ENCODE measurements at regions not wholly inside any gene's neighbourhood (a gene's known extent, or its start where the extent isn't known, plus 50 kb on each side); places are given as distances from the start of the nearest gene placed in this dataset.

DNA sequence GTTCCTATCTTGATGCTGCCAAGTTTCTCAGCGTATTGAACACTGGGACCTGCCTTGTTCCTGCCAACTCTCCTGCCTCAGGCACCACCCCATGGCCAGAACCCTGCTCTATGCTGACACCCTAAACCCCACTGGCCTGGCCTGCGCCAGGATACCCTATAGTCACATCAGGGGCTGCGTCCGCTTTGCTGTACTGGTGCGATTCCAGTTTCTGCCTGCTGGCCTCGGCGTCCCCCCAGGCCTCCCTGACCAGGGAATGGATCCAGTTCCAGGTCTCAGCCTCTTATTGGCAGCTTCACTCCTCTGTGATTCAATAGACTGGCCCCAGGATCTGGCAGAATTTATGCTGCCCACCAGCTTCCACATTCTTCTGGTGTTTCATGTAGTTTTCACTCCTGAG is 55.0 kb downstream of the GPR6 start:
- no peak overlapping the region for H3K27ac Mint-ChIP-seq
- CTCF ChIA-PET: no interaction called here
- H3K4me3 Mint-ChIP-seq: no peak overlapping the region

DNA sequence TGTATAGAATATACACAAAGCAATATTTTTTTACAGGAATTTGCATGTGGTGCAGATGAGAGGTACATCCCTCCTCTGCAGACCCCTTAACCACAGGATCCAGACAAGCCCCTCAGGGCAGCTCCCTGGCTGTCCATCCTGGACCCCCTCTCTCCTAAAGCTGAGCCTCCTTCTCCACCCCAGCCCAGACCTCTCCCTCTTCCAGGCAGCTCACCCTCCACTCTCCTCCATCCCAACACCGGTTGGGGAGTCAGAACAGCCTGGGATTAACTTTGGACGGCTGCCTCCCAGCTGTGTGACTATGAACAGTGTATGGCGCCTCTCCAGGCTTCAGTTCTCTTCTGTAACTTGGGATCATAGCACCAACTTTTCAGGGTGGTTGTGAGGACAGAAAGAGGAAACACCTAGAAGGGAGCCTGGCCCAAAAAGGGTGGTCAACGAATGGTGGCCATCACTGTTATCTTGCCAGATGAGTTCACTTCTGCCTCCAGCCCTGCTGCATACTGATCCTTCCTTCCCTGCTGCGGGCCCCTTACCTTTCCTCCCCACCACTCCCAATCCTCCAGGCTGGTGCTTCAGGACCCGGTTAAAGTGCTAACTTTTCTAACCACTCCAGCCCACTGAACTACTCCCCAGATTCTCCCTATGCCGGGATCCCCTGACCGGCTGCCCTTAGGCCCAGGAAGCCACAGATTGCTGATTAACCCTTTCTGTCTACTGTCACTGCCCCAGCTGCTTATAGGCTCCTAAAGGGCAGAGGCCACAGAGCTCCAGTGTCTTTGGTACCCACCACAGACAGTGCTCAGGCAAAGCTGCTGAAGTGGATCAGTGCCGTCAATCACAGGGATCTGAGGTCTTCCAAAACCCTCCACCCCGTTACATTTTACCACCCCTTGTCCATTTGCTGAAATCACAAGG is 55.9 kb downstream of the GPR6 start:
- Mint-ChIP-seq H3K9me3 (no peaks in the 10 kb centered on the region), H3K27me3 (no peaks in the 10 kb centered on the region), H3K27ac (no peak overlapping the region), H3K4me1 (peaks cover 3% of the 10 kb centered on the region), H3K4me3 (no peak overlapping the region), H3K36me3 (ENCODE audit: low read depth) (no peaks in the 10 kb centered on the region)
- CTCF ChIA-PET: no interaction called here
- POLR2A ChIA-PET: no interaction called here
- DNase-seq: no peak

More for the DNA sequence above, 55.0 kb downstream of the GPR6 start:
- Mint-ChIP-seq H3K4me1 (peaks cover 1% of the 10 kb centered on the region), H3K9me3 (no peaks in the 10 kb centered on the region), H3K36me3 (ENCODE audit: low read depth) (no peaks in the 10 kb centered on the region), H3K27me3 (no peaks in the 10 kb centered on the region)
- POLR2A ChIA-PET: no interaction called here
- no peak for DNase-seq

DNA sequence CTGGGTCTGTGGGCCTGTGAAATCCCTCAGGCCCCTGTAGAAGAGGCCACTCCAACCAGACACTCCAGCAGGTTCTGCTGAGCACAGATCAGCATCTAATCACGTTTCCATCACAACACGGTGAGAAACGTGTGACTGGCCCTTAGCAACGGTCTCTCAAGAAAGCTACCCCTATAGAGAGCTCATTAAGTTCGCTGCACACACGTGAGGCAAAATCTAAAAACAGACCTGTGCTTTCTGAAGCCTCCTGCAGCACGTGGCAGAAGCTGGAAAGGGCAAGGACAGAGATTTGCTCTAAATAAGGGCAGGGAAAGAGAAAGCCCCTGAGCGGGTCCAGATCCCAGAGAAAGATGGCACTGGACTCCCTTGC is 56.5 kb downstream of the GPR6 start:
- H3K27ac Mint-ChIP-seq: no peak overlapping the region
- H3K9me3 Mint-ChIP-seq: no peaks in the 10 kb centered on the region
- H3K4me1 Mint-ChIP-seq: peaks cover 8% of the 10 kb centered on the region
- no peaks in the 10 kb centered on the region for H3K36me3 Mint-ChIP-seq (ENCODE audit: low read depth)
- no peak for DNase-seq
- no peaks in the 10 kb centered on the region for H3K27me3 Mint-ChIP-seq
- ChIA-PET CTCF (no interaction called here), POLR2A (no interaction called here)
- H3K4me3 Mint-ChIP-seq: no peak overlapping the region

GRCh38 chr6:110035321-110035720 is 57.2 kb downstream of the GPR6 start:
- H3K4me1 Mint-ChIP-seq: peaks cover 14% of the 10 kb centered on the region
- ChIA-PET CTCF (interaction anchor here (5.3 kb wide), 1 partner anchor 332 kb away, joined by 142 read pairs; no protein-coding TSS in a partner anchor), POLR2A (no interaction called here)
- H3K27ac Mint-ChIP-seq: no peak overlapping the region
- no peaks in the 10 kb centered on the region for H3K27me3 Mint-ChIP-seq
- no peaks in the 10 kb centered on the region for H3K36me3 Mint-ChIP-seq (ENCODE audit: low read depth)
- no peak overlapping the region for H3K4me3 Mint-ChIP-seq
- no peak for DNase-seq
- no peaks in the 10 kb centered on the region for H3K9me3 Mint-ChIP-seq

GRCh38 chr6:110036408-110037302 is 58.5 kb downstream of the GPR6 start:
- ChIA-PET CTCF (interaction anchor here (1.1 to 5.3 kb wide), 2 partner anchors 16 to 334 kb away, joined by 3 to 142 read pairs; no protein-coding TSS in a partner anchor), POLR2A (no interaction called here)
- peaks cover 16% of the 10 kb centered on the region for H3K4me1 Mint-ChIP-seq
- H3K4me3 Mint-ChIP-seq: no peak overlapping the region
- H3K27ac Mint-ChIP-seq: no peak overlapping the region
- no peaks in the 10 kb centered on the region for H3K27me3 Mint-ChIP-seq
- no peaks in the 10 kb centered on the region for H3K9me3 Mint-ChIP-seq
- no peak for DNase-seq
- H3K36me3 Mint-ChIP-seq (ENCODE audit: low read depth): no peaks in the 10 kb centered on the region

GRCh38 chr6:110037726-110038295 is 59.7 kb downstream of the GPR6 start:
- ChIA-PET CTCF (interaction anchor here (1.1 to 5.3 kb wide), 6 partner anchors 15 to 546 kb away, joined by 3 to 142 read pairs (median 15); partner anchors contain the start of genes AK9 and FIG4), POLR2A (no interaction called here)
- Mint-ChIP-seq H3K4me3 (no peak overlapping the region), H3K9me3 (no peaks in the 10 kb centered on the region), H3K27ac (no peak overlapping the region), H3K36me3 (ENCODE audit: low read depth) (no peaks in the 10 kb centered on the region), H3K27me3 (no peaks in the 10 kb centered on the region), H3K4me1 (peaks cover 16% of the 10 kb centered on the region)
- no peak for DNase-seq

DNA sequence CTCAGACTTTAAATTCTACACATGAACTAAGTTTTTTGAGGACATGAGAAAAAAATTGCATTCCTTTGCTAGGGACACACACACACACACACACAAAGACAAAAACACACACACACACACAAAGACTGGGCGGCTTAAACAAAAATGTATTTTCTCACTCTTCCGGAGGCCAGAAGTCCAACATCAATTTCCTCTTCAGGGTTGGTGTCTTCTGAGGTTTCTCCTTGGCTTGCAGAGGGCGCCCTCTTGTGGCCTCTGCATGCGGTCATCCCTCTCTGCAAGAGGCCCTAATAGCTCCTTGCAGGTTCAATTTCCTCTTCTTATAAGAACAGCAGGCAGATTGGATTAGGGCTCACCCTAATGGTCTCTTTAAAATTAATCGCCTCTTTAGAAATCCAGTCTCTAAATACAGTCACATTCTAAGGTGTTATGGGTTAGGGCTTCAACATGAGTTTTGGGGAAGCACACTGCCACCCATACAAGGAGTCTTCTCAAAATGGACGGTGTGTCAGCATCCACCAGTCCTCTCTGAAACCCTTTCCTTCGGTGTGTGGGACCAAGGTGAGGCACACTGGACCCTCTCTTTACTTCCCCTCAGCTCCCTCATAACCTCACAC is 61.4 kb downstream of the GPR6 start:
- ChIA-PET CTCF (interaction anchor here (0.6 to 5.3 kb wide), 78 partner anchors 8 to 1002 kb away, joined by 3 to 142 read pairs (median 4); partner anchors contain the start of genes AK9, CD164, CDC40 and FIG4), POLR2A (interaction anchor here (0.7 to 2.2 kb wide), 8 partner anchors 13 to 776 kb away, joined by 3 to 14 read pairs (median 4); partner anchors contain the start of genes CD164 and CDK19)
- peaks cover 20% of the 10 kb centered on the region for H3K4me1 Mint-ChIP-seq
- DNase-seq: peak; percentile 88
- H3K36me3 Mint-ChIP-seq (ENCODE audit: low read depth): no peaks in the 10 kb centered on the region
- no peaks in the 10 kb centered on the region for H3K9me3 Mint-ChIP-seq
- peak overlapping the region; percentile 63 for H3K27ac Mint-ChIP-seq
- no peaks in the 10 kb centered on the region for H3K27me3 Mint-ChIP-seq
- peak overlapping the region; percentile 72 for H3K4me3 Mint-ChIP-seq

GRCh38 chr6:110039981-110040383 is 61.9 kb downstream of the GPR6 start:
- Mint-ChIP-seq H3K27me3 (no peaks in the 10 kb centered on the region), H3K4me3 (peak overlapping the region; percentile 72), H3K36me3 (ENCODE audit: low read depth) (no peaks in the 10 kb centered on the region), H3K9me3 (no peaks in the 10 kb centered on the region), H3K4me1 (peaks cover 20% of the 10 kb centered on the region), H3K27ac (peak overlapping the region; percentile 63)
- CTCF ChIA-PET: interaction anchor here (0.6 to 5.3 kb wide), 72 partner anchors 9 to 1002 kb away, joined by 3 to 142 read pairs (median 5); partner anchors contain the start of genes AK9, CD164, CDC40 and FIG4
- POLR2A ChIA-PET: interaction anchor here (0.7 to 2.2 kb wide), 8 partner anchors 13 to 658 kb away, joined by 3 to 14 read pairs (median 3); partner anchors contain the start of gene CD164
- DNase-seq: peak; percentile 51

DNA sequence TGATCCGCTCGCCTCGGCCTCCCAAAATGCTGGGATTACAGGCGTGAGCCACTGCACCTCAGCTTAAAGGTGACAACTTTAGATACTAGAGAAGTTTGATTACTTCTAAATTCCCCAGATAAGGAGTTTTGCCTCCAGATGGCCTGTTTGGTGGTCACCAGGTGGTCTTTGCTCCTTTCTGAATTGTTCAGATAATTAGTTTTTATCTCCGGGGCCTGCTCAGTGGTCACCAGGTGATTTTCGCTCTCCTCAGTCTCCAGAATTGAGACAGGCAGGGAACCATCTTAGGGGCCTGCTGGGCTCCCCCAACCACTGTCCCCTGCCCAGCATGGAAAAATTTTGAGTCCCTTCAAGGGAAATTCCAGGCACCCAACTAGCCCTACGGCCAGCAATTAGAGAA is 62.6 kb downstream of the GPR6 start:
- no peak overlapping the region for H3K4me3 Mint-ChIP-seq
- no peak for DNase-seq

GRCh38 chr6:110041126-110041525 is 63.0 kb downstream of the GPR6 start:
- Mint-ChIP-seq H3K36me3 (ENCODE audit: low read depth) (no peaks in the 10 kb centered on the region), H3K4me3 (no peak overlapping the region), H3K27ac (no peak overlapping the region), H3K9me3 (no peaks in the 10 kb centered on the region), H3K27me3 (no peaks in the 10 kb centered on the region), H3K4me1 (peaks cover 20% of the 10 kb centered on the region)
- CTCF ChIA-PET: interaction anchor here (2.8 kb wide), 1 partner anchor 349 kb away, joined by 53 read pairs; no protein-coding TSS in a partner anchor
- no peak for DNase-seq
- POLR2A ChIA-PET: no interaction called here

More for the DNA sequence above, 62.6 kb downstream of the GPR6 start:
- H3K9me3 Mint-ChIP-seq: no peaks in the 10 kb centered on the region
- H3K4me1 Mint-ChIP-seq: peaks cover 20% of the 10 kb centered on the region
- ChIA-PET POLR2A (interaction anchor here (0.8 to 2.2 kb wide), 4 partner anchors 13 to 658 kb away, joined by 3 to 14 read pairs (median 4); partner anchors contain the start of gene CD164), CTCF (interaction anchor here (0.6 to 5.3 kb wide), 27 partner anchors 9 to 853 kb away, joined by 3 to 142 read pairs (median 7); partner anchors contain the start of genes AK9, CDC40, FIG4 and MICAL1)
- H3K27ac Mint-ChIP-seq: no peak overlapping the region
- H3K27me3 Mint-ChIP-seq: no peaks in the 10 kb centered on the region
- no peaks in the 10 kb centered on the region for H3K36me3 Mint-ChIP-seq (ENCODE audit: low read depth)

DNA sequence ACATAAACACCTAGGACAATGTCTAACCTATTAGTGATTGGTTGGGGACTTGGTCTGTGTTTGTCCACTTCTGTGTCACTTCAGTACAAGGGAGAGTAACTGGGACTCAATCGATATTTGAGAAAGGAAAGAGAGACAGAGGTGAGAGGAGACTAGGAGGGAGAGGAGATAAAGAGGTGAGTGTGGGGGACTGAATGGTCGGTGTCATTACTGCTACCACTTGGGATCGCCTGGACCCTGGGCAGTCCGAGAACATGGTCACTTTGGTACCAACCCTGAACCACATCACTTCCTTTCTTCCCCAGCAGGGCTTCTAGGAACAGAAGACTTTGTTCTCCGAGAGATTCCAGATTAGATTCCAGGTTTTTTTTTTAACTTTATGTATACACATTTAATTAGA is 63.7 kb downstream of the GPR6 start:
- peaks cover 20% of the 10 kb centered on the region for H3K4me1 Mint-ChIP-seq
- H3K9me3 Mint-ChIP-seq: no peaks in the 10 kb centered on the region
- H3K27me3 Mint-ChIP-seq: no peaks in the 10 kb centered on the region
- ChIA-PET CTCF (interaction anchor here (1.2 kb wide), 1 partner anchor 21 kb away, joined by 3 read pairs; no protein-coding TSS in a partner anchor), POLR2A (no interaction called here)
- DNase-seq: no peak
- no peak overlapping the region for H3K4me3 Mint-ChIP-seq
- H3K27ac Mint-ChIP-seq: no peak overlapping the region
- no peaks in the 10 kb centered on the region for H3K36me3 Mint-ChIP-seq (ENCODE audit: low read depth)

DNA sequence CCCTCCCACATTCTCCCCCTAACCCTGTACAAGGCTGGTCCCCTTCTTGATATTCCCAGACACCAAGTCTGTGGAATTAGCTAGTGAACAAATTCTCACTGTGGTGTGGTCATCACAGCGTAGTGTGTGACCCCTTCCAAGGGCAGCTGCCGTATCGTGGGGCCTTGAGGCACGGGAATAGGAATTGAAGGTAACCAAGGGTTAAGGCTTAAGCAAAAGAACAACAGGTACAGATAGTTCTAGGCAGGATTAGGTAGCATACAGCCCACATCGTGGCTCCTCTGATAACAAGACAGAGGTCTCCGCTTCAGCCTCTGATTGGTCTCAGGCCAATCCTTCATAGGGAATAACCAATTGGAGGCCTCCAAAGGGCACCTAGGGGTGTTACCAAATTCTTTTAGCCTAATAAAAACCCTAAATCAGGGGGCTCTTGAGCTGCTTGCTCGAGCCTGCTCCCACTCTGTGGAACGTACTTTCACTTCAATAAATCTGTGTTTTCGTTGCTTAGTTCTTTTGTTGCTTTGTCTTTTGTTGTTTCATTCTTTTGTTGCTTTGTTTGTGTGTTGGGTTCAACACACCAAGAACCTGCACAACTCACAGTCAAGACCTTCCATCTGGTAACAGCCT is 64.7 kb downstream of the GPR6 start:
- no peaks in the 10 kb centered on the region for H3K9me3 Mint-ChIP-seq
- no peak overlapping the region for H3K4me3 Mint-ChIP-seq
- no peak for DNase-seq
- CTCF ChIA-PET: interaction anchor here (1.2 kb wide), 1 partner anchor 22 kb away, joined by 3 read pairs; no protein-coding TSS in a partner anchor
- no peaks in the 10 kb centered on the region for H3K27me3 Mint-ChIP-seq
- POLR2A ChIA-PET: no interaction called here
- H3K4me1 Mint-ChIP-seq: peaks cover 20% of the 10 kb centered on the region
- no peaks in the 10 kb centered on the region for H3K36me3 Mint-ChIP-seq (ENCODE audit: low read depth)
- no peak overlapping the region for H3K27ac Mint-ChIP-seq
